Spleen (tissue), 11 donors: ENCODE measurements at regions not wholly inside any gene's neighbourhood (a gene's known extent, or its start where the extent isn't known, plus 50 kb on each side); places are given as distances from the start of the nearest gene placed in this dataset.

Source experiments
- DNase-seq: peaks from one replicate; pipeline ENCODE4 v3.0.0-alpha.2; 2020
- H3K27ac ChIP-seq, 8 donors: fragments of 200-600 bp; sonication (generic) in 7 of 8; 1 replicate in 4 of 8; 2 replicates in 4 of 8; pipeline versions ENCODE4 v1.5.0 to v1.8.0; 2016 to 2021; ENCODE audit warnings: inconsistent platforms in 4 of 8, mild to moderate bottlenecking in 4 of 8, moderate library complexity in 1 of 8
- H3K27me3 ChIP-seq, 7 donors: fragments of 200-600 bp; sonication (generic) in 6 of 7; replicated peaks in 1 of 7; 1 replicate in 4 of 7; 2 replicates in 3 of 7; pipeline versions ENCODE4 v1.5.0 to v1.8.0; 2016 to 2021; ENCODE audit warnings: inconsistent platforms in 3 of 7, mild to moderate bottlenecking in 1 of 7
- H3K36me3 ChIP-seq, 6 donors: fragments of 200-600 bp; sonication (generic) in 5 of 6; 1 replicate in 4 of 6; 2 replicates in 2 of 6; pipeline versions ENCODE4 v1.5.0 to v1.8.0; 2016 to 2021; ENCODE audit warnings: inconsistent platforms in 2 of 6
- H3K4me1 ChIP-seq, 6 donors: fragments of 200-600 bp; sonication (generic) in 5 of 6; 1 replicate in 3 of 6; 2 replicates in 3 of 6; pipeline versions ENCODE4 v1.5.0 to v1.8.0; 2016 to 2021; ENCODE audit warnings: inconsistent platforms in 3 of 6
- H3K4me3 ChIP-seq, 8 donors: fragments of 200-600 bp; sonication (generic) in 7 of 8; 1 replicate in 4 of 8; 2 replicates in 4 of 8; pipeline versions ENCODE4 v1.5.0 to v1.8.0; 2016 to 2021; ENCODE audit warnings: inconsistent platforms in 4 of 8, mild to moderate bottlenecking in 4 of 8, moderate library complexity in 2 of 8
- H3K9me3 ChIP-seq, 8 donors: fragments of 200-600 bp; sonication (generic) in 7 of 8; 1 replicate in 4 of 8; 2 replicates in 4 of 8; pipeline versions ENCODE4 v1.5.0 to v1.8.0; 2016 to 2021; ENCODE audit warnings: inconsistent platforms in 4 of 8
- CTCF ChIP-seq, 11 experiments: fragments of 200-600 bp in 7 of 11; fragments of 450-650 bp in 4 of 11; sonication (generic) in 4 of 11; IDR thresholded peaks in 8 of 11; conservative IDR thresholded peaks in 3 of 11; 1 replicate in 7 of 11; 2 replicates in 4 of 11; pipeline versions ENCODE4 v1.4.0 to v1.8.0; 2016 to 2021; ENCODE audit warnings: antibody characterized with exemption in 11 of 11, inconsistent platforms in 4 of 11, mild to moderate bottlenecking in 1 of 11
- POLR2A ChIP-seq, 3 donors: fragments of 450-650 bp; IDR thresholded peaks; one replicate each; pipeline ENCODE4 v1.5.1; 2017; ENCODE audit warnings: antibody characterized with exemption in 3 of 3, mild to moderate bottlenecking in 1 of 3
- POLR2AphosphoS5 ChIP-seq, 3 donors: sonication (generic); formaldehyde crosslinking; IDR thresholded peaks; one replicate each; pipeline ENCODE4 v1.5.1; 2017; ENCODE audit warnings: antibody characterized with exemption in 3 of 3
- WGBS, 5 donors: extraction: QIAGEN DNeasy Blood & Tissue Kit in 3 of 5; methylation state at CpG; one replicate each; pipeline versions ENCODE4 v1.1.5 to v1.1.7; 2013 to 2018; 5-methylcytosine and 5-hydroxymethylcytosine counted together
- intact Hi-C: fragments of 100-400 bp; cut with DNase I; formaldehyde crosslinking; loops from one replicate; pipeline ENCODE4 v1.15.0; 2023; ENCODE audit warnings: low total_unique reads
- donor health status: healthy with polysubstance abuse.
- donor health status: DM: no; HTN: no; CAD: no; lungs with moderate emphysema.
- donor health status: DM: no; HTN: no; CAD: no.
- donor health status: Bipolar disorder and iron deficiency.
- donor health status: healthy.
- donor health status: DM: no; HTN: no; CAD: no.
- donor health status: DM: yes; HTN: yes; CAD: no.

DNA sequence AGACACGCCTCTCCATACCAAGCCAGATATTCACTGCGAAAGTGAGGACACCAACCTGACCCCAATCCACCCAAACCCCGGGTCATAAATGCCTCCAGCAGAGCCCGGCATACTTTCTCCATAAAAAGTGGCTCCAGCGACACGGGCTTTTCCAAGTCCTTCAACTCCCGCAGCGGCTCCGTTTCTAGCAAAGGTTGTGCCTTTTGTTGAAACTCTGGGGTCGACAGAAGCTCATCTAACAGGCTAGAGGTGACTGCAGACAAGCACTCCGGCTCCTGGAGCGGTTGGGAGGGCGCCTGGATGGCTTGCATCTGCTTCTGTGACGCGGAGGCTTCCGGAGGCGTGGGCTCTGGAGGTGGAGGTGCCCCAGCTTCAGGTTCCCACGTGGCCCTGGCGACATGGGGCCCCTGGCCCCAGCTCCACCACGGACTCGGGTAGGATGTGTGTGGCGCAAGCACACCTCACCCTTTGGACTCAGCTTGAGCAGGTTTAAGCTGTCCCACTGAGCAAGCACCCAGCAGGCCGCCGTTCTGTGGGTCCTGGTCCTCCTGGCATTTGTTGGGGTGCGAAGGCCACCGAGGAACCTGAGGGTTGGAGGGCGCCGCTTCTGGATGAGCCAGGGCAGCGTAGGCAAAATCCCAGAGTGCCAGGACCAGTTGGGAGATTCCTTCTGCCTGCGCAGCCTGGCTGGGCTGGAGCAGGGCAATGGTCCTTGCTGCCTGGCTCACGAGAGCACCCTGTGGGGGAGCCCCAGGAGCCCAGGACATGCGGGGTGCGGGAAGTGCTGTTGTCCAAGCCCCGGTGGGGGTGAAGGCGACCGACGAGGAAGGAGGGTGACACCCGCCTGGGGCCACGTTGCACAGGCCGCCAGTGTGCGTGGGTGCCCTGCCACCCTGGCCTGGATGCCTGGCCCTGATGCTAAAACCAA lies 186.3 kb downstream of the ALG10 start:
- H3K9me3 ChIP-seq = peaks cover 0 to 10% (median 0%) of the 10 kb centered on the region in 8 donors
- DNase-seq = no peak

DNA sequence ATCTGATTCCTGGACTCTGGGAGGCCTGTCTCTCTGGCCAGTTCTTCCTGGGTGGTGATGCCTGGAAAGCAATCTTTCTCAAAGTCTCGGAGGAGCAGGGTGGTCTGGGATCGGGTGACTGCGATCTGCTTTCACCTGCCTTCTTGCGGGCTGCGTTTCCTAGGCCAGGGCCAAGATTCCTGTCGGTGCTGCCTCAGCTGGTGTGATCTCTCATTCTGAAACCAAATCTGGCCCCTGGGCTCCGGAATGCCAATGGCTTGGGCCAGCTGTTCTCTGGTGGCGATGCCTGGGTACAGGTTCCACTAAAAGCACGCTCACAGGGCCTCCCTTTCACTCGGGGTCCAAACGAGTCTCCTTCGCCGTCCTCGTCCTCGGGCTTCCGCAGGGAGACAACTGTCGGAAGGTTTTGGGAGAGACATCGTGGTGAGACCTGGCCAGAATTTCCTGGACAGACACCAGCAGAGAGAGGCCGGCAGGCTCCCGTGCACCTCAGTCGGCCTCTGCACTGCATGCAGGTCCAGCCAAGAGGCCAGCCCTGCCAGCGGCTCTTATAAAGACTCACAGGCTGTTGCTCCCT lies 187.1 kb downstream of the ALG10 start:
- Histone ChIP-seq H3K27me3 (no peaks in the 10 kb centered on the region), H3K27ac (no peak overlapping the region), H3K4me1 (no peaks in the 10 kb centered on the region), H3K9me3 (peaks cover 0 to 10% (median 0%) of the 10 kb centered on the region in 8 donors), H3K4me3 (no peak overlapping the region), H3K36me3 (no peaks in the 10 kb centered on the region)
- 74 to 86% (median 81%) methylated on average over 22 of the region's 22 CpGs for WGBS, 5 donors
- intact Hi-C loops = no loop called here
- DNase-seq = no peak
- TF ChIP-seq CTCF (IDR thresholded peaks at IDR 0.05 in 8 of 11, conservative IDR thresholded peaks at IDR 0.05 in 3 of 11) = no peak
- no peak for TF ChIP-seq POLR2AphosphoS5 (IDR thresholded peaks at IDR 0.05)
- TF ChIP-seq POLR2A (IDR thresholded peaks at IDR 0.05) = no peak

More for the DNA sequence above, 186.3 kb downstream of the ALG10 start:
- WGBS, 5 donors = 83 to 90% (median 85%) methylated on average over 31 to 41 of the region's 41 CpGs
- Histone ChIP-seq H3K4me3 (no peak overlapping the region), H3K36me3 (no peaks in the 10 kb centered on the region), H3K27ac (no peak overlapping the region), H3K27me3 (no peaks in the 10 kb centered on the region), H3K4me1 (no peaks in the 10 kb centered on the region)
- TF ChIP-seq POLR2AphosphoS5 (IDR thresholded peaks at IDR 0.05) (no peak), CTCF (IDR thresholded peaks at IDR 0.05 in 8 of 11, conservative IDR thresholded peaks at IDR 0.05 in 3 of 11) (no peak)
- intact Hi-C loops = no loop called here

- Histone ChIP-seq H3K36me3 (no peaks in the 10 kb centered on the region), H3K4me1 (no peaks in the 10 kb centered on the region), H3K27me3 (no peaks in the 10 kb centered on the region), H3K4me3 (no peak overlapping the region), H3K27ac (no peak overlapping the region), H3K9me3 (peaks cover 0 to 10% (median 0%) of the 10 kb centered on the region in 8 donors)
- 80 to 87% (median 86%) methylated on average over 14 of the region's 14 CpGs for WGBS, 5 donors
- TF ChIP-seq POLR2A (IDR thresholded peaks at IDR 0.05) (no peak), POLR2AphosphoS5 (IDR thresholded peaks at IDR 0.05) (no peak), CTCF (IDR thresholded peaks at IDR 0.05 in 8 of 11, conservative IDR thresholded peaks at IDR 0.05 in 3 of 11) (no peak)
- intact Hi-C loops = loop anchor here (10.0 kb wide), 1 partner anchor 1455 kb away; the partner anchor contains the start of gene YARS2
- no peak for DNase-seq
Observed at GRCh38 chr12:34210183-34210582, 187.9 kb downstream of the ALG10 start.
